OCI-LY1 (cell line): ENCODE measurements at regions not wholly inside any gene's neighbourhood (a gene's known extent, or its start where the extent isn't known, plus 50 kb on each side); places are given as distances from the start of the nearest gene placed in this dataset.

Experiments
- CTCF ChIP-seq: fragments of 200-600 bp; sonication (generic), shearing (Covaris generic); IDR thresholded peaks from 2 replicates; pipeline ENCODE4 v1.5.1; 2017; ENCODE audit warnings: mild to moderate bottlenecking, antibody characterized with exemption, low read length, moderate library complexity, mixed read lengths
- EZH2 ChIP-seq: fragments of 200-600 bp; sonication (generic), shearing (Covaris generic); IDR thresholded peaks from 2 replicates; pipeline ENCODE4 v1.8.0; 2017; ENCODE audit warnings: borderline replicate concordance, mixed run types, mild to moderate bottlenecking, antibody characterized with exemption, low read length, moderate library complexity, mixed read lengths

- no peak for TF ChIP-seq CTCF
- no peak for TF ChIP-seq EZH2
Observed at GRCh38 chr19:28862238-28862637, 350.7 kb downstream of the UQCRFS1 start.
